ENCODE measurements at regions not wholly inside any gene's neighbourhood (a gene's known extent, or its start where the extent isn't known, plus 50 kb on each side); places are given as distances from the start of the nearest gene placed in this dataset.

GRCh38 chr7:153838591-153838990, 213.6 kb upstream of the DPP6 start:
- H3K4me3 ChIP-seq (ENCODE audit: low read depth, low read length): no peak overlapping the region
- no peak for DNase-seq (ENCODE audit: low read depth)
- no peak for TF ChIP-seq CTCF (IDR thresholded peaks at IDR 0.05; ENCODE audit: low read depth, low read length, missing control alignments)

GRCh38 chr7:153840861-153841260, 211.3 kb upstream of the DPP6 start:
- no peak overlapping the region for H3K4me3 ChIP-seq (ENCODE audit: low read depth, low read length)
- no peak for TF ChIP-seq CTCF (IDR thresholded peaks at IDR 0.05; ENCODE audit: low read depth, low read length, missing control alignments)
- DNase-seq (ENCODE audit: low read depth): no peak

GRCh38 chr7:153847828-153848227, 204.4 kb upstream of the DPP6 start:
- H3K4me3 ChIP-seq (ENCODE audit: low read depth, low read length): no peak overlapping the region
- no peak for DNase-seq (ENCODE audit: low read depth)
- TF ChIP-seq CTCF (IDR thresholded peaks at IDR 0.05; ENCODE audit: low read depth, low read length, missing control alignments): no peak

GRCh38 chr7:153852261-153852660, 199.9 kb upstream of the DPP6 start:
- no peak for DNase-seq (ENCODE audit: low read depth)
- no peak for TF ChIP-seq CTCF (IDR thresholded peaks at IDR 0.05; ENCODE audit: low read depth, low read length, missing control alignments)
- H3K4me3 ChIP-seq (ENCODE audit: low read depth, low read length): no peak overlapping the region

- no peak for TF ChIP-seq CTCF (IDR thresholded peaks at IDR 0.05; ENCODE audit: low read depth, low read length, missing control alignments)
- DNase-seq (ENCODE audit: low read depth): no peak
These were observed 193.8 kb upstream of the DPP6 start for GRCh38 chr7:153858355-153858754.

GRCh38 chr7:153859239-153859638, 193.0 kb upstream of the DPP6 start:
- no peak for DNase-seq (ENCODE audit: low read depth)
- H3K4me3 ChIP-seq (ENCODE audit: low read depth, low read length): no peak overlapping the region
- no peak for TF ChIP-seq CTCF (IDR thresholded peaks at IDR 0.05; ENCODE audit: low read depth, low read length, missing control alignments)

More at GRCh38 chr7:153858355-153858754, 193.8 kb upstream of the DPP6 start:
- no peak overlapping the region for H3K4me3 ChIP-seq (ENCODE audit: low read depth, low read length)
